Activated CD8-positive, alpha-beta memory T cell treated with anti-CD3 and anti-CD28 coated beads, Interleukin-2, amount 50 U/mL, for 48 hours (primary cell): ENCODE measurements at regions not wholly inside any gene's neighbourhood (a gene's known extent, or its start where the extent isn't known, plus 50 kb on each side); places are given as distances from the start of the nearest gene placed in this dataset.
A peak's percentile ranks its signal among the peaks of the same experiment; 100 is the strongest.
"Not testable (repeated sequence)": the region's sequence is repeated elsewhere in the genome, so short reads cannot be mapped to it uniquely, and the experiment has no call there.

ENCODE experiments used
- DNase-seq: peaks from one replicate; pipeline ENCODE4 v3.0.0-alpha.2; 2020

DNA sequence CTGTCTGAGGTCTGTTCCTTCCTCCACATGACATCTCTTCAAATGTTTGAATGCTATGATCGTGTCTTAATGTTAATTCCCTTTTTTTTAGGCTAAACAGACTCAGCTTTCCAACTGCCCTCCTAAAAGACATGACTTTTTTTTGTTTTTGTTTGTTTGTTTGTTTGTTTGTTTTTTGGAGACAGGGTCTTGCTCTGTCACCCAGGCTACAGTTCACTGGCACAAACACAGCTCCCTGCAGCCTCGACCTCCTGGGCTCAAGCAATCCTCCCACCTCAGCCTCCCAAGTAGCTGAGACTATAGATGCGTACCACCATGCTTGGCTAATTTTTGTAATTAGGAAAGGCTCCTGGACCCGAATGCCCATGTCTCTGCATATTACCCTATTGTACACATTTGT is 176.5 kb downstream of the ABCA8 start:
- no peak for DNase-seq

GRCh38 chr17:68777856-68778694 is 176.9 kb upstream of the FAM20A start:
- no peak for DNase-seq

- no peak for DNase-seq
Observed at GRCh38 chr17:68777243-68777855, 176.2 kb upstream of the FAM20A start.

- DNase-seq = no peak
Observed at GRCh38 chr17:68776451-68776850, 175.3 kb upstream of the FAM20A start.

DNA sequence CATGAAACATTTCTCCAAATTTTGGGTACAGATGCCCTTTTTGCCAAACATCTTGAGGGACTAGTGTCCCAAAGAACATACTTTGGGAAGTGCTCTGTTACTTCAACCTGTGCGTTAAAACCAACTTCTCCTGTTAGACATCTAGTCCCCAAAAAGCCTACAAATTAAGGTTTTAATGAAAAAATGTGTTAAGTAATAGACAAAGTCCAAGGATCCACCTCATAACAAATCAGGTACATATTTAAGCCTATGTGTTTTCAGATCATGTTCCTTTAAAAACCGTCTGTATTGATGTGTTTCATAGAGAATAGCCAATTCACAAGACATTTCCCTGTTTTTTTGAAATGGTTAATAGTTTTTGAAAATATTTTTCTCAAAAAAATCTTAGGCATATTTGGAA is 174.8 kb upstream of the FAM20A start:
- DNase-seq = no peak

DNA sequence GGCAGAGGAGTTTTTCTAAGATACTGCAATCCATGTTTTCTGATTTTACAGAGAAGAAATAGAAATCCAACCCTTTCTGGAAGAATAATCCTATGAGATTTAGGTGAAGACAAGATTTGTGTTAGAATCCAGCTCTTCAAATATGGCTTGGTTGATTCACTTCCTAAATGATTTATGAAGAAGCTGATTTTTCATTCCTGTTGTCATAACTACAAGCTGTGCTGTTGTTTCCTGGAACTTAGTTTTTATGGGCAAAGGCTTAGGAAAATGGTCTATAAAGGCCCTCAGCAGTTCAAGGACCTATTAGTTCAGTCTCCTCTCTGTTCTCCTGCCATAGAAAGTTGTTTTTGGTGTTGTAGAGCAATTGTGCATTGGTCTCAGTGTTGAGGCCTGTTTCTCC is 174.2 kb upstream of the FAM20A start:
- DNase-seq = no peak

DNA sequence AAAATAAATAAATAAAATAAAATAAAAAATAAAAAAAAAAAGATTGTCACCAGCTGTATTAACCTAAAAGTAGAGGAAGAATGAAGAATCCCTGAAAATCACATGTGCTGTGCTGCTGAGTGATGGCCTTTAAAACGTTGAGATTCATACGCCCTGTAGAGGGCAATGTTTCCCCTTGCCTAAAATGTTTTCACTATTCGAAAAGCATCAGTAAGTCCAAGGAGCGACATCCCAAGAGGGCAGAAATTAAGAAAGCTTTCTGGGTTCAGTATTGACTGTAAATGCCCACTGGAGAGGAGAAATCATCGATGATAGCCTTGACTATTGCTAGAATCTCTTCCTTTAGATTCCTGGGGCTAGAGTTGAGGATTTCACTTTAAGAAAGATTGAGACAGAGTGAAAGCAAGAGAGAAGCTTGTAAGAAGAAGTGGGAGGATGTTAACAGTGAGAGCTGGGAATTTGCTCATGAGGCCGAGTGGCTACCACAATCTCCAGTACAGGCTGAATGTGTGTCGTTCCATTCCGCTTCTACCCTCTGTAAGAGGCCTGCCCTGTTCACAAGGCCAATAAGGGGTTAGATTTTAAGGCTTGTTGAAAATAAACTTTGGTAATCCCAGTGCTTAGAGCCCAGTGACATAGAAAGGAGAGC is 170.8 kb upstream of the FAM20A start:
- no peak for DNase-seq

DNA sequence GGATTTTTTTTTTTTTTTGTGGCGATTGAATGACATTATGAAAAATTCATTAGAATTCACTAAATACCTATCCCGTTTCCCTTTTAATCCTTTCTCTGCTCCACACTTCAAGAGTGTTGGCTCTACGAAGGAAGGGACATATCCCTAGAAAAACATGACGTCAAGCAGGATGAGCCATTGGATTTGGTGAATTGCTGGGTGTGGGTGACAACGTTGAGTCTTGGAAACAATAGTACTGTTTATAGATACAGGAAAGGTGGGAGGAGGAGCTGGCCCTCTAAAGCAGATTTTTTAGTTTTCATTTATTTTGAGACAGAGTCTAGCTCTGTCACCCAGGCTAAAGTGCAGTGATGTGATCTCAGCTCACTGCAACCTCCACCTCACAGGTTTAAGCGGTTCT is 167.6 kb upstream of the FAM20A start:
- DNase-seq = no peak

GRCh38 chr17:68766640-68767039 is 165.5 kb upstream of the FAM20A start:
- DNase-seq = no peak

- DNase-seq = no peak
Observed at GRCh38 chr17:68763562-68763961, 162.4 kb upstream of the FAM20A start.

- no peak for DNase-seq
Observed at GRCh38 chr17:68762911-68763310, 161.7 kb upstream of the FAM20A start.

DNA sequence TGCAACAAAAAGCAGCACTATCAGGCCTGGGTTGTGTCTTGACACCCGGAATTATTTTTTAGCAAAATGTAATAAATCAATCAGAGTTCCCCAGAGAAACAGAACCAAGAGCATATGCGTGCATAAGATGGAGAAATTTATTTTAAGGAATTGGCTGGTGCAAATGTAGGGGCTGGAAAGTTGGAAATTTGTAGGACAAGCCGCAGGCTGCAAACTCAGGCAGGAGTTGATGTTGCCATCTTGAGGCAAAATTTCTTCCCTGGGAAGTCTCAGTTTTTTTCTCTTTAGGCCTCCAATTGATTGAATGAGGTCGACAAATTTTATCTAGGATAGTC is 158.9 kb upstream of the FAM20A start:
- no peak for DNase-seq

GRCh38 chr17:68759343-68760140 is 158.4 kb upstream of the FAM20A start:
- DNase-seq = peak; percentile 69

DNA sequence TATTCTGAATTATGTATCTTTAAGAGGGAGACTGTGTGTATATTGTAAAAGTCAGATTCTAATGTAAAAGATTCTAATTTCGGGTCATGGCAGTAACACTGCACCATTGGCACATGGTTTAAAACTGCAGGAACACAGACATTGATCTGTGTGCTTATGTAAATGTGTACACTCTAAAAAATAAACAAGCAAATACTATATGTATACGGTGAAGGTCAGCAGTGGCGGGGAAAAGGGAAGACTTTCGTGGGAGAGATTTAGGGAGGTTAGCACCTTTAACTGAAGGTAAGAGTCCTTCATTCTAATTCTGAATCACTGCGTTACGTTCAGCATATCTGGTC is 157.8 kb upstream of the FAM20A start:
- no peak for DNase-seq

GRCh38 chr17:68757866-68758757 is 156.9 kb upstream of the FAM20A start:
- not testable (repeated sequence) for DNase-seq

- DNase-seq = no peak
Observed at GRCh38 chr17:68753985-68754769, 153.0 kb upstream of the FAM20A start.

GRCh38 chr17:68750208-68750562 is 149.0 kb upstream of the FAM20A start:
- no peak for DNase-seq

DNA sequence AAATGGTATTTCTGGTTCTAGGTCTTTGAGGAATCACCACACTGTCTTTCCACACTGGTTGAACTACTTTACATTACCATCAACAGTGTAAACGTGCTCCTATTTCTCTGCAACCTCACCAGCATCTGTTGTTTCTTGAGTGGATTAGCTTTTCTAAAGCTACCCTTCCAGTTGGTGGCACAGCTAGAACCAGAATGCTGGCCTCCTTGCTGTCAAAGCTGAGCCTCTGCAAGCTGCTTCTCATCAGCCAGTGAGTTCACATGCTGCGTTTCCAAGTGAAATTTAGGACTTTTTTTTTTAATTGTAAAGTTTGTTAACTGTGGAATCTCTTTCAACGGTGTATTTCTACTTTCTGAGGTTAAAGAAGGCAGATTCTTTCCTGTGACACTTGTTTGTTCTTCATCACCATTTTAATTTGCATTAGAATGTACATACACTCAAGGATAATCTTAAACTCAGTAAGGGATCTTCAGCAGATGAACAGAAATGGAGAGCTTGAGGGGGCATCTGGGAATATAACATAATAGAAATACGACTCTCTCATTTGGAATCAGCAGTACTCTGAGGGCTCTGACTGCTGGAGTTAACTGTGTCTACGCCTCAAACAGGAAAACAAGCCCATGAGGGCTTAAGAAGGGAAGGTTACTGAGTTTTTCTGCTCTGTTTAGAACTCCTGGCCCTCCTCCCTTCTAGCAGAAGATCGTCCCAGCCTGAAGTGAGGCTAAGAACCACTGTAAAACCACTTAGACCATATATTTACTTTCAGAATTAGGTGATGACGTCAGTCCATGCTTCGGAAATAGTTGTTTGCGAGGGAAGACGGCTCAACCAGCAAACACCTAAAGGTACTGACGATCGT is 148.4 kb upstream of the FAM20A start:
- DNase-seq = no peak

DNA sequence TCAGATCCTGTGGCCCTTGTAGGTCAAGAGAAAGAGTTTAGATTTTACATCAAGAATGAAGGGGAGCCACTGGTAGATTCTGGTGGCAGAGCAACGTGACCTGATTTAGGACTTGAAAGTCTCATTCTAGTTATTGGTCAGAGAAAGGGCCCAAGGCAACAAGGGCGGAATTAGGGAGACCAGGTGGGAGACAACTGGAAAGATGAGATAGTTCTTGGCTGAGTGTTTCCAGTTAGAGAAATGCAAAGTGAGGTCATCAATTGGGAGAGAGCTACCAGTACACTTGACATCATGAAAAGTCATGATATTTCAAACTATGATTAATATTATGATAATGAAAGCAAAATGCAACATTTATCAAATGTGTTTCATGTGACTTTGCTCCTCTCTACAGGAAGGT is 147.2 kb upstream of the FAM20A start:
- no peak for DNase-seq

- no peak for DNase-seq
Observed at GRCh38 chr17:68740555-68741447, 139.6 kb upstream of the FAM20A start.
